ENCODE measurements at regions not wholly inside any gene's neighbourhood (a gene's known extent, or its start where the extent isn't known, plus 50 kb on each side); places are given as distances from the start of the nearest gene placed in this dataset.

GRCh38 chr2:176388861-176389260, 119.6 kb downstream of the MTX2 start:
- DNase-seq = no peak

GRCh38 chr2:176390276-176391147, 121.3 kb downstream of the MTX2 start:
- DNase-seq = no peak

- DNase-seq = no peak
These were observed 121.8 kb downstream of the MTX2 start for GRCh38 chr2:176391148-176391419.

GRCh38 chr2:176392249-176392648, 123.0 kb downstream of the MTX2 start:
- peak; percentile 78 for DNase-seq

GRCh38 chr2:176392744-176393414, 123.6 kb downstream of the MTX2 start:
- peak; percentile 86 for DNase-seq

GRCh38 chr2:176395273-176395854, 126.1 kb downstream of the MTX2 start:
- DNase-seq = no peak

- DNase-seq = no peak
These were observed 129.2 kb downstream of the MTX2 start for GRCh38 chr2:176398243-176399073.

- DNase-seq = no peak
These were observed 129.9 kb downstream of the MTX2 start for GRCh38 chr2:176399074-176399598.

- no peak for DNase-seq
These were observed 136.2 kb downstream of the MTX2 start for GRCh38 chr2:176405477-176405876.

GRCh38 chr2:176407706-176408105, 138.5 kb downstream of the MTX2 start:
- DNase-seq = peak; percentile 59

- DNase-seq = no peak
These were observed 140.4 kb downstream of the MTX2 start for GRCh38 chr2:176409671-176410070.

GRCh38 chr2:176412136-176412535, 142.9 kb downstream of the MTX2 start:
- DNase-seq = no peak

- DNase-seq = no peak
These were observed 144.5 kb downstream of the MTX2 start for GRCh38 chr2:176413786-176414185.

GRCh38 chr2:176414641-176415040, 145.4 kb downstream of the MTX2 start:
- no peak for DNase-seq

- no peak for DNase-seq
These were observed 146.1 kb downstream of the MTX2 start for GRCh38 chr2:176415174-176415895.

GRCh38 chr2:176415937-176416499, 146.8 kb downstream of the MTX2 start:
- DNase-seq = no peak

- no peak for DNase-seq
These were observed 149.5 kb downstream of the MTX2 start for GRCh38 chr2:176418768-176419167.

- no peak for DNase-seq
These were observed 150.4 kb downstream of the MTX2 start for GRCh38 chr2:176419591-176420071.

GRCh38 chr2:176421297-176422050, 152.2 kb downstream of the MTX2 start:
- peak; percentile 89 for DNase-seq

- DNase-seq = no peak
These were observed 154.6 kb downstream of the MTX2 start for GRCh38 chr2:176423819-176424218.

GRCh38 chr2:176424746-176425145, 155.5 kb downstream of the MTX2 start:
- DNase-seq = no peak

Data from DMS79 treated with DMSO at 0.1 percent for 48 hours (cell line).